CD14-positive monocyte (primary cell): ENCODE measurements at regions not wholly inside any gene's neighbourhood (a gene's known extent, or its start where the extent isn't known, plus 50 kb on each side); places are given as distances from the start of the nearest gene placed in this dataset.

Experiments
- DNase-seq, 3 donors: peaks; one replicate each; pipeline ENCODE4 v3.0.0-alpha.2; 2011 to 2022
- H2AFZ ChIP-seq: 2 replicates; pipeline ENCODE4 v1.6.0; 2012; ENCODE audit warnings: mild to moderate bottlenecking, low read depth, low read length, inconsistent platforms; ENCODE audit not compliant: insufficient read depth, poor library complexity, severe bottlenecking
- H3K27ac ChIP-seq, 2 donors: 1 replicate in 1 of 2; 2 replicates in 1 of 2; pipeline ENCODE4 v1.5.1; 2012 to 2013; ENCODE audit warnings: low read length in 2 of 2, control low read depth in 1 of 2, inconsistent platforms in 1 of 2, low read depth in 1 of 2, mild to moderate bottlenecking in 1 of 2
- H3K27me3 ChIP-seq, 2 donors: one replicate each; pipeline versions ENCODE4 v1.6.0 to v1.6.1; 2011 to 2013; ENCODE audit warnings: low read length in 2 of 2; ENCODE audit not compliant: control insufficient read depth in 2 of 2, insufficient read depth in 2 of 2
- H3K36me3 ChIP-seq, 2 donors: replicated peaks in 1 of 2; 1 replicate in 1 of 2; 2 replicates in 1 of 2; pipeline versions ENCODE4 v1.5.1 to v1.6.1; 2012 to 2013; ENCODE audit warnings: low read length in 2 of 2, control low read depth in 1 of 2, inconsistent platforms in 1 of 2, mild to moderate bottlenecking in 1 of 2; ENCODE audit not compliant: insufficient read depth in 2 of 2, control insufficient read depth in 1 of 2
- H3K4me1 ChIP-seq, 2 donors: 1 replicate in 1 of 2; 2 replicates in 1 of 2; pipeline versions ENCODE4 v1.5.1 to v1.6.1; 2012 to 2013; ENCODE audit warnings: low read length in 2 of 2, control low read depth in 1 of 2, inconsistent platforms in 1 of 2, mild to moderate bottlenecking in 1 of 2, moderate library complexity in 1 of 2; ENCODE audit not compliant: insufficient read depth in 2 of 2, control insufficient read depth in 1 of 2
- H3K4me2 ChIP-seq: replicated peaks from 2 replicates; pipeline ENCODE3; 2012; ENCODE audit warnings: low read length, moderate library complexity, mild to moderate bottlenecking; ENCODE audit not compliant: poor library complexity, severe bottlenecking; ENCODE audit errors: extremely low read depth
- H3K4me3 ChIP-seq, 3 experiments: fragments of 200-600 bp in 1 of 3; sonication (generic) in 1 of 3; replicated peaks in 1 of 3; 1 replicate in 2 of 3; 2 replicates in 1 of 3; pipeline ENCODE4 v1.5.1; 2011 to 2013; ENCODE audit warnings: low read length in 3 of 3, mild to moderate bottlenecking in 3 of 3, control low read depth in 2 of 3, low read depth in 2 of 3, inconsistent platforms in 1 of 3, moderate library complexity in 1 of 3
- H3K79me2 ChIP-seq: 2 replicates; pipeline ENCODE4 v1.6.0; 2012; ENCODE audit warnings: mild to moderate bottlenecking, control low read depth, inconsistent platforms, low read length, moderate library complexity; ENCODE audit not compliant: insufficient read depth
- H3K9ac ChIP-seq: 2 replicates; pipeline ENCODE4 v1.6.0; 2017; ENCODE audit warnings: low read length, mild to moderate bottlenecking; ENCODE audit not compliant: insufficient read depth, poor library complexity, severe bottlenecking
- H3K9me3 ChIP-seq, 2 donors: replicated peaks in 1 of 2; 1 replicate in 1 of 2; 2 replicates in 1 of 2; pipeline versions ENCODE4 v1.5.1 to v1.6.1; 2012 to 2013; ENCODE audit warnings: low read length in 2 of 2, control low read depth in 1 of 2; ENCODE audit not compliant: control insufficient read depth in 1 of 2, insufficient read depth in 1 of 2
- H4K20me1 ChIP-seq: 2 replicates; pipeline ENCODE4 v1.6.0; 2012; ENCODE audit warnings: mild to moderate bottlenecking, low read length, control low read depth, moderate library complexity; ENCODE audit not compliant: insufficient read depth
- H3K27ac Mint-ChIP-seq, 7 donors: one replicate each; pipeline ENCODE4 v1.8.0; 2020; ENCODE audit warnings: mild to moderate bottlenecking in 7 of 7, mixed read lengths in 7 of 7, moderate library complexity in 6 of 7, inconsistent platforms in 2 of 7
- H3K27me3 Mint-ChIP-seq, 3 donors: one replicate each; pipeline ENCODE4 v1.8.0; 2021 to 2022; ENCODE audit warnings: low read depth in 3 of 3, mild to moderate bottlenecking in 3 of 3, mixed read lengths in 3 of 3, moderate library complexity in 3 of 3, inconsistent platforms in 1 of 3
- H3K36me3 Mint-ChIP-seq, 2 donors: one replicate each; pipeline ENCODE4 v1.8.0; 2020; ENCODE audit warnings: mixed read lengths in 2 of 2, inconsistent platforms in 1 of 2, mild to moderate bottlenecking in 1 of 2
- H3K4me1 Mint-ChIP-seq: one replicate; pipeline ENCODE4 v1.8.0; 2020; ENCODE audit warnings: mild to moderate bottlenecking, mixed read lengths
- H3K4me3 Mint-ChIP-seq, 2 donors: one replicate each; pipeline ENCODE4 v1.8.0; 2020; ENCODE audit warnings: mild to moderate bottlenecking in 2 of 2, mixed read lengths in 2 of 2, moderate library complexity in 1 of 2
- H3K9me3 Mint-ChIP-seq, 7 donors: one replicate each; pipeline ENCODE4 v1.8.0; 2020 to 2022; ENCODE audit warnings: mixed read lengths in 7 of 7, mild to moderate bottlenecking in 6 of 7, moderate library complexity in 6 of 7, inconsistent platforms in 2 of 7
- WGBS: methylation state at CpG from one replicate; pipeline ENCODE4 v1.1.5; 2013; ENCODE audit warnings: missing lambda C conversion rate; ENCODE audit not compliant: insufficient coverage; 5-methylcytosine and 5-hydroxymethylcytosine counted together
- intact Hi-C, 2 donors: fragments of 100-400 bp; cut with micrococcal nuclease; formaldehyde crosslinking; loops; one replicate each; pipeline versions ENCODE4 v1.15.0 to v1.15.1; 2023
- TF ChIP-seq, protein P1 (sequence below): fragments of 200-600 bp; IDR thresholded peaks from one replicate; pipeline ENCODE4 v1.8.0; 2022; ENCODE audit warnings: antibody characterized with exemption, mild to moderate bottlenecking

DNA sequence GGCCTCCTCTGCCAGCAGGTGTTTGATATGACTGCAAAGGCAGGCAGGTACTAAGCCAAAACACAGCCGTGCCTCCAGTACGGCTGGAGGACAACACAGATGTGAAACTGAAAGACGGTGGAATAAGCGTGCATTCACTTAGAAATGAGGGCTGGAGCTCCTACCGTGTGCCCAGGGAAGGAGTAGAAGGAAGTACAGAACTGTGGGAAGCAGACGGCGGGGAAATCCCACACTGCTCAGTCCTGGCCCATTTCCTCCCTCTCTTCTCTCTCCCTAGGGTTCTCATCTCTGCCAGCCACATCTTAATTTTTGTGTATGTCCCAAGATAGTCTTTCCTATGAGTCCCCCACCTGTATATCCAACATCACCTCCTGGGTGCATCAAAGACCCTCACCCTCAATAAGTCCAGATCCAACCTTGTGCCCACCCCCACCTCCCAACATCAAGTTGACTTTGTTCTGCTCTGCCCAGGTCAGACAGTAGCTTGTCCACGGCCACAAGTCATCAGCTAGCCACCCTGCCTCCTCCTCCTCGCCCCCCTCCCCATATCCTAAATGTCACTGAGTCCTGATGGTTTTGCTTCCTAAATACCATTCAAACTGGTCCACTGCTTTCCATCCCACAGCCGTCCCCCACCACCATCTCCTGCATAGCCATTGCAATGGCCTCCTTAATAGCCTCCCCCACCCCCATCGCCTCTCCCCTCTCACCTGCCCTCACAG, 77.1 kb upstream of the RPL38 start:
- Histone ChIP-seq H4K20me1 (no peaks in the 10 kb centered on the region), H3K4me3 (no peak overlapping the region), H3K27me3 (no peaks in the 10 kb centered on the region), H3K9ac (no peak overlapping the region), H3K36me3 (no peaks in the 10 kb centered on the region), H3K79me2 (no peaks in the 10 kb centered on the region), H3K4me1 (no peaks in the 10 kb centered on the region), H2AFZ (no peak overlapping the region), H3K9me3 (no peaks in the 10 kb centered on the region), H3K27ac (no peak overlapping the region), H3K4me2 (no peak overlapping the region)
- Mint-ChIP-seq H3K4me3 (no peak overlapping the region), H3K36me3 (no peaks in the 10 kb centered on the region), H3K27me3 (peaks cover 10 to 19% (median 17%) of the 10 kb centered on the region in 3 donors), H3K27ac (no peak overlapping the region), H3K9me3 (peaks cover 0 to 8% (median 3%) of the 10 kb centered on the region in 7 donors), H3K4me1 (no peaks in the 10 kb centered on the region)
- TF ChIP-seq, protein P1, sequence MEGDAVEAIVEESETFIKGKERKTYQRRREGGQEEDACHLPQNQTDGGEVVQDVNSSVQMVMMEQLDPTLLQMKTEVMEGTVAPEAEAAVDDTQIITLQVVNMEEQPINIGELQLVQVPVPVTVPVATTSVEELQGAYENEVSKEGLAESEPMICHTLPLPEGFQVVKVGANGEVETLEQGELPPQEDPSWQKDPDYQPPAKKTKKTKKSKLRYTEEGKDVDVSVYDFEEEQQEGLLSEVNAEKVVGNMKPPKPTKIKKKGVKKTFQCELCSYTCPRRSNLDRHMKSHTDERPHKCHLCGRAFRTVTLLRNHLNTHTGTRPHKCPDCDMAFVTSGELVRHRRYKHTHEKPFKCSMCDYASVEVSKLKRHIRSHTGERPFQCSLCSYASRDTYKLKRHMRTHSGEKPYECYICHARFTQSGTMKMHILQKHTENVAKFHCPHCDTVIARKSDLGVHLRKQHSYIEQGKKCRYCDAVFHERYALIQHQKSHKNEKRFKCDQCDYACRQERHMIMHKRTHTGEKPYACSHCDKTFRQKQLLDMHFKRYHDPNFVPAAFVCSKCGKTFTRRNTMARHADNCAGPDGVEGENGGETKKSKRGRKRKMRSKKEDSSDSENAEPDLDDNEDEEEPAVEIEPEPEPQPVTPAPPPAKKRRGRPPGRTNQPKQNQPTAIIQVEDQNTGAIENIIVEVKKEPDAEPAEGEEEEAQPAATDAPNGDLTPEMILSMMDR, result no peak
- intact Hi-C loops, result no loop called here
- 89% methylated on average over 3 of the region's 11 CpGs for WGBS
- DNase-seq, result no peak

DNA sequence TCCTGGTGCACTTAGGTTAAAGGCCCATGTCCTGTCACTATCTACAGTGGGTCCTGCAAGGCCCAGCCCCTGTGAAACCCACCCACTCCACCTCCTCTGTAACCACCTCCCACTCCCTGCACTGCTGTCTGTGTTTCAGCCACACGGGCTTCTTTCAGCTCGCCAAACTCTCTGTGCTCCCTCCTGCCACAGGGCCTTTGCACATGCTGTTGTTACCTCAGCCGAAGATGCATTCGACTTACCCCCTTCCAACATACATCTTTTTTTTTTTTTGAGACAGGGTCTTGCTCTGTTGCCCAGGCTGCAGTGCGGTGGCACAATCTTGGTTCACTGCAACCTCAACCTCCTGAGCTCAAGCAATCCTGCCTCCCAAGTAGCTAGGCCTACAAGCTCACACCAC, 76.5 kb upstream of the RPL38 start:
- Histone ChIP-seq H4K20me1 (no peaks in the 10 kb centered on the region), H3K36me3 (no peaks in the 10 kb centered on the region), H3K27me3 (no peaks in the 10 kb centered on the region), H3K4me2 (no peak overlapping the region), H3K4me1 (no peaks in the 10 kb centered on the region), H3K9me3 (no peaks in the 10 kb centered on the region), H3K79me2 (no peaks in the 10 kb centered on the region), H3K4me3 (no peak overlapping the region), H2AFZ (no peak overlapping the region), H3K9ac (no peak overlapping the region), H3K27ac (no peak overlapping the region)
- Mint-ChIP-seq H3K27me3 (peaks cover 10 to 20% (median 14%) of the 10 kb centered on the region in 3 donors), H3K4me3 (no peak overlapping the region), H3K36me3 (no peaks in the 10 kb centered on the region), H3K4me1 (no peaks in the 10 kb centered on the region), H3K27ac (no peak overlapping the region), H3K9me3 (peaks cover 0 to 5% (median 2%) of the 10 kb centered on the region in 7 donors)
- no peak for DNase-seq
- intact Hi-C loops, result no loop called here
- WGBS, result 100% methylated on average over 2 of the region's 5 CpGs
- TF ChIP-seq, protein P1, result no peak
